Suppressor macrophage treated with lipopolysaccharide for 4 hours (primary cell): ENCODE measurements at regions not wholly inside any gene's neighbourhood (a gene's known extent, or its start where the extent isn't known, plus 50 kb on each side); places are given as distances from the start of the nearest gene placed in this dataset.
"Not testable (repeated sequence)": the region's sequence is repeated elsewhere in the genome, so short reads cannot be mapped to it uniquely, and the experiment has no call there.

Source experiments
- DNase-seq: peaks from one replicate; pipeline ENCODE4 v3.0.0-alpha.2; 2020

DNA sequence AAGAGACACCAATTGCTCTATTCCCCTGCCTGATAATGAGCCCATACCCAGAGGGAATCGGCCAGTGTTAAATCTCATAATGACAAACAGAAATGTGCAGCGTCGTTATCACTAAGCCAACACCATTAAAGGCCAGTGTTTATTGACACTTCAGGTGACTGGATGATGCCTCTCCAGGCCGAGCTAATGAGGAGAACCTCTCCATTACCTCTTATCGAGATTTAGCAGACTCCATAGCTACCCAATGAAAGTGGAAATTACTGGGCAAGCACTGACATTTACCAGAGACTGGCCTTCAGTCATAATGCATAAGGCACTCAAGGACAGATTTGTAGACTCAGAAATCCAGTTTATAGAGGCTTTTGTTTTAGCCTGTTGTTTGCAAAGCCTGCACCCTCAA lies 669.5 kb downstream of the MAFB start:
- DNase-seq, result no peak

DNA sequence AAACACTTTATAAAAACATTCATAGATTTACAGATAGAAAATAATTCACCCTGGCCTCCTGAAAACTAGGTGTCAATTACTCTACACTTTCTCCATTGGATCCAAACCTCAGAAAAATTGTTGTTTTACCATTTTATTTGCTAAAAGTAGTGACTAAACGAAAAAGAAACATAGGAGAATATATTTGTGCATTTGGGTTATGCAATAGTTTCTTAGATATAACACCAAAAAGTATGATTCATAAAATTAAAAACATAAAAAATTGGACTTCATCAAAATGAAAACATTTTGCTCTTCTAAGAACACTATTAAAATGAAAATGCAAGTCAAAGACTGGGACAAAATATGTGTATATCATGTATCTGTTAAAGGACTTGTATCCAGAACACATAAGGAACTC lies 671.3 kb downstream of the MAFB start:
- no peak for DNase-seq

DNA sequence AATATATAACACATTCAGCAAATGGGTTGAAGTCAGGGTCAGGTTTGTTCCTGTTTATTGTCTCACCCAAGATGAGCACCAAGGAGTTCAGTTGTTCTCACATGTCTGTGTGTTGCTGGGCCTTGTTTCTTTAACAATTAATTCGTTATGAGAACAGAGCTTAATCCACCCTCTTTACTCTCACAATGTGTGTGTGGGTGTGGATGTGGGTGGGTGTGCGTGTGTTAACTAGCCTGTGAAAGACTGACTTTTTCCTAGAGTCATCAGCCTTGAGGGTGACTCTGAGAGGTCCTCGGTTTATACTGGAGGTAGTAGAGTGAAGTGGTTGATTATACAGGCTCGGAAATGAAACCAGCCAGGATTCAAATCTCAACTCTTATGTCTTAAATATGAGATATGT lies 672.1 kb downstream of the MAFB start:
- DNase-seq, result no peak

DNA sequence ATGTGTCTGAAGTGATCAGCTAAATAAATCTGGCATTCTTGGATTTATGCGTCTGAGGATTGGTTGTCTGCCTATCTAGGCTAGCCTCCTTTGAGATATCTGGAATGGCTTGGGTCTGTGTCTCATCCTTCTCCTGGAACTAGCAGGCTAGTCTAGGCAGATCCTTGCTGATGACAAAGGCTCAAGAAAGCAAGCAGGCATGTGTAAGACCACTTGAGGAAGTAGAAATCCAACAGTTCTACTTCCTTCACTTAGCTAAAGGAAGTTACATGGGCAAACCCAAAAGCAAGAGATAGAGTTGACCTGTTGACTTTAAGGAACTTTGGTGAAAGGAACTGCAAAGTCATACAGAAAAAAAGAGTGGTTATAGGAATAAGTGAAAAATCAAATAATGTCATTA lies 672.6 kb downstream of the MAFB start:
- peak; percentile 6 for DNase-seq

DNA sequence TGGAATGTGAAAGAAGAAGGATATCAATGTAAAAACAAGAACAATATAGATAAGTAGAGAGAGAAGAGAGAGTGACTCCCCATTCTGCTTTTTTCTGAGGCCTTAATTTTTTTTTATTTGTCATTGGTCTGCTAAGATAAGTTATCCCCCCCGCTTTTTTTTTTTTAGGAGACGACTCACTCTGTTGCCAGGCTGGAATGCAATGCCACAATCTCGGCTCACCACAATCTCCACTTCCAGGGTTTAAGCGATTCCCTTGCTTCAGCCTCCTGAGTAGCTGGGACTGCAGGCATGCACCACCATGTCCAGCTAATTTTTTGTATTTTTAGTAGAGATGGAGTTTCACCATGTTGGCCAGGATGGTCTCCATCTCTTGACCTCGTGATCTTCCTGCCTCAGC lies 677.0 kb downstream of the MAFB start:
- not testable (repeated sequence) for DNase-seq

DNA sequence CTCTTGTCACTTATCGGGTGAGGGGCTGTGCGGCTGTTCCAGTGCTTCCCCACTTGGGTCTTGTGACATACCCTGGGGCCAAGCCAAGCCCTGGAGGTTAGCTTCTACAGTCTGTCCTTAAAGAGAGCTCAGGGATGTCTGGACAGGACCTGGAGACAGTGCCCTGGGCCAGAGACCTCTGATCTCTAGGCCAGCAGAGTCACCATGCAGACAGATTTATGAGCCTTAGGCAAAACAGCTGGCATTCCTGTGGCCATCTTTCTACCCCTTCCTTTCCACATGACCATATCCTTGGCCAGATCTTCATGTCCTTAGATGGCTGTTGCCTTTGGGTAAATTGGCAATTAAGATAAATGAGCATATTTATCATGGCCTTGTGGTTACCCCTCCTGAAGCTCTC lies 678.6 kb downstream of the MAFB start:
- no peak for DNase-seq

DNA sequence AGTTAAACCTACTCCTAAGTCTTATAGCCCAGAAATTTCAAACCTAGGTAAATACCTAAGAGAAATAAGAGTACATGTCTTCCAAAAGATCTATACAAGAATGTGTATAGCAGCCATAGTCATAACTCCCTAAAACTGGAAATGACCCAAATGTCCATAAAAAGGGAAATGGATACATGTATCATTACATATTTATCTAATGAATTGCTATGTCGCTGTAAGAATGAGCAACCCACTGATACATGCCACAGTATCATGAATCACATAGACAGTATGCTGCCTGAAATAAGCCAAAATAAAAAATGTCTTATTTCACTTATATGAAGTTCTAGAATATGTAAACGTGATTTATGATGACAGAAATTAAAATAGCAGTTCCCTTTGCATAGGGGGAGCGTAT lies 679.5 kb downstream of the MAFB start:
- DNase-seq, result no peak

DNA sequence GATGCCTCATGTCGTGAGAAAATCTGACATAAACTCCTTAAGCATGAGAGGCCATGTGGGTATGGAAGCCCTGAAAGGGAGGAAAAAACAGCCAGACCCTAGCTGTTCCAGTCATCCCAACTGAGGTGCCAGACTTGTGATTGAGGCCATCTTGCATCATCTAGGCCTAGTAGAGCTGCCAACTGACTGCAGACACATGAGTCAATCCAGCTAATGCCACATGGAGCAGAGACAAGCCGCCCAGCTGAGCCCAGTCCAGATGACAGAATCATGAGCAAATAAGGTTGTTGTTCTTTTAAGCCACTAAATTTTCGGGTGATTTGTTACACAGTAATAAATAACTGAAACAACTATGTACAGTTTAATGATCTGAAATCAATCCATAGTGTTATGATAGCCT lies 680.9 kb downstream of the MAFB start:
- no peak for DNase-seq

DNA sequence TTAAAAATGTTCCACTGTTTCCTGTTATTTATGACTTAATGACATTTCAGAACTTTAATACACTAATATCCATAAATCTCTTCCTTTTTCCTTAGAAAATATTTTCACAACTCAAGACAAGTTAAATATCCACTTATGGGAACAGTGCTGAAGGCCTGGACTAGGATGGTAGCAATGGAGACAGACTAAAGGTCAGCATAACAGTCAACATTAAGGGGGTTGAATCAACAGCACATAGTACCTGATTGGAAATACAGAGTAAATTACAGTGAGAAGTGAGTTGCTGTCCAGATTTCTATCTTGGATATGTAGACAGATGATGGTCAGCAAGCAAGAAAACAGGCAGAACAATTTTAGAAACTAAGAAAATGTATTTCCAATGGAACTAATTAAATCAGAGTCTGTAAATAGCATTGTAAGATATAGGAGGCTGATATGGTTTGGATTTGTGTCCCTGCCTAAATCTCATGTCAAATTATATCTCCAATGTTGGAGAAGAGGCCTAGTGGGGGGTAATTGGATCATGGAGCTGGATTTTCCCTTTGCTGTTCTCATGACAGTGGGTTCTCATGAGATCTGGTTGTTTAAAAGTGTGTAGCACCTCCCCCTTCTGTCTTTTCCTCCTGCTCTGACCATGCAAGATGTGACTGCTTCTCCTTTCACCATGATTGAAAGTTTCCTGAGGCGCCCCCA lies 682.7 kb downstream of the MAFB start:
- DNase-seq, result no peak

DNA sequence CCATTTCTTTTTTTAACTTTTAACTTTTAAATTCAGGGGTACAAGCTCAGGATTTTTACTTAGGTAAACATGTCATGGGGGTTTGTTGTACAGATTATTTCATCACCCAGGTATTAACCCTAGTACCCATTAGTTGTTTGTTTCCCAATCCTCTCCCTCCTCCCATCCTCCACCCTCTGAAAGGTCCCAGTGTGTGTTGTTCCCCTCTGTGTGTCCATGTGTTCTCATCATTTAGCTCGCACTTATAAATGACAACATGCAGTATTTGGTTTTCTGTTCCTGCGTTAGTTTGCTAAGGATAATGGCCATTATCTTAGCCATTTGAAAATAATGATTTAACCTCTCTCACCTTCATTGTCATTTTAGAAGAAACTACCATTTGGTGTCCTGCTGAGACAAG lies 684.9 kb downstream of the MAFB start:
- DNase-seq, result not testable (repeated sequence)

DNA sequence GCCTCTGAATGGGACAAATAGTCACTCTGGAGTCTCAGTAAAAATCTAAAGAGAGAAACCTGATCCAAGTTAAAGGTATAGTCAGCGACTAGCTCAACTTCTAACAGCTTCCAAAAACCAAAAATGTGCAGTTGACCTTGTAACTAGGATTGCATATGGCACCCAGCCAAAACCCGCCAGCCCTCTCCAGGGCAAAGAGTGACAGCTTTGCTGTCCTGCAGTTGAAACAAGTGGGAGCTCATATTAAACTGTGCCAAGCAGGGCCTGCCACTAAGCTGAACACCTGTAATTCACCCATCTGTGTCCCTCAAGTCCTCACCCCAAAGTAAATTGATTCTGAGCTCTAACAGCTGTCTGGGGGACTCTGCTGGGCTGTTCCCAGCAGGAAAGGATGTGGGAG lies 695.3 kb downstream of the MAFB start:
- DNase-seq, result no peak

DNA sequence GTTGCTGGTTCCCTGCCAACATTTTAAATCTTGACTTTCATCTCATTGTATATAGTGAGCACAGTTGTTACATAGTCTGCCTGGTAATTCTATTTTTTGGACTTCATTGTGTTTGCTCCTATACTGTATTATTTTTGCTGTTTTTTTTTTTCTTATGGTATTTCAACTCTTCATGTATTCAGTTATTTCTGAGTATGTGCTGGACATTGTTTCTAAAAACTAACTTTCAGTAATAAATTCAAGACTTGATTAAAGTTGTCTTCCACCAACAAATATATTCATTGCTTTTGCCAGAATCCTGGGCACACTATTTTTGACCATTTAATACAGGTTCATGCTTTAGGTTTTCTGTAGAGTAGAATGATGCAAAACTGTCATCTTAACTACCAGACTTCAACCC lies 698.3 kb downstream of the MAFB start:
- DNase-seq, result no peak

DNA sequence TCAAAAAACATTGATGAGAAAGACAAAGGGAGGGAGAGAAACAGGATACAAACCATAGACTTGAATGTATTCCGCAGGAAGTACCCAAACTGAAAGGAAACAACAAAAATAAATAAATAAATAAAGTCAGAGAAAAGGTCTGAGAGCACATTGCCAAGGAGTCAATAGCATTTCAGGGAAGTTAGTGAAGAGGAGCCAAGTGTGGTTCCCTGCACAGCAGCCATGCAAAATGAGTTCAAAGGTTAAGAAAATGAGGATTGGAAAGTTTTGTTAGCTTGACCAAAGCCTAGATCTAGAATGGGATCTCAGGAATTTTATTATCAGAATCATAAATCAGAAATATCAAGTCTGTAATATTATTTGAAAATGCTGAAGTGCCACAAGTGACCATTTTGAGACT lies 700.0 kb downstream of the MAFB start:
- DNase-seq, result no peak

DNA sequence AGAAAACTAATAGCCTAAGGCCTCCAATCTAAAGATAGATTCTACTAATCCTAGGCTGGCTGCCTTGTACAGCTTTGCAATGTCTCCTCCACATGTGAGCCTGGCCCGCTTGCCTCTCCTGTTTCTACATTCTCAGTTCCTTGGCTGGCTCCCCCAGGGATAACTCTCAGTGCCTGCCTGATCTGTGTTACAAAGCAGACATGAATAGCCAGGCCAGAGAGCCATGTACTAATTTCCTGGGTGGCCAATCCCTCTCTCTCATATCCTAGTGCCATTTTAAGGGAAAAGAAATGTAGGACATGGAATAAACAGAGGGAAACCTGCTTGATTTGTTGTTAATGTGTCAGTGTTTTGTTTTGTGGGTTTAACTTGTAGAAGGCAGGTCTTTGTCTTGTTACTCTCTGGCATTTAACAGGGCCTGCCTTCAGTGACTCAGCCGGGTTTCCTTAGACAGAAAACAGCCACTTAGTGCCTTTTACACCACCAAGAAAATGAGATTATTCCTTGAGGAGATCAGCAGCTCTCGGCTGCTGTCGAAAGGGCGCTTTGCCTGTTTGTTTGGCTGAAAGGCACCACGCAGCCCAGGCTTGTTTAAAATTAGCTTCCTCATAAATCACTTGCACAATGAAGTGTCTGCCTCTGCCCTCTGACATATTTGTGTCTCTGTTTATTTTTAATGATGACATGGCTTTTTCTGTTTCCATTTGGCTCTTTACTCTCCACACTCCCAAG lies 702.7 kb downstream of the MAFB start:
- peak; percentile 54 for DNase-seq

DNA sequence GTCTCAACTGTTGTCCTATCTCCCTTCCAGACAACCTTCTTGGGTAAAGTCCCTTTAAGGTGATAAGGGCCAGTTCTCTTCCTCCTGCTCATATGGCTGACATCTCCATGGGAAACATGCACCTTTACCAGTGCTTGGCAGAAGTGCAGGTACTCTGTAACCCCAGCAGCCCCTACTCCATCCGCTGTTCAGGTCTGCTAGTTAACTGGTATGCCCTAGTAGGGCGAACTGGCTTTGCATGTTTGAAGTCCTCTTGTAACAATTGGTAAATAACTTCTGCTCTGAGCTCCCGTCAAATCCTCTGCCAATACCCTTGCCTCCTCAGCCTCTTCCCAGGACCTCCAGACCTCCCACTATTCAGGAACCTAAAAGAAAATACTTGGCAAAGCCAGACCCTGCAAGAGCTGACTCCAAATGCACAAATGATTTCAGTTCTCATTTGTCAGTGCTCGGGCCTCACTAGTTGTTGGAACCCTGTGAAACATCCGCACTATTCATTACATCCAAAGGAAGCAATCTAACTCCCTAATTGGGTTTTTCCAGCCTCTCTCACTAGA lies 703.7 kb downstream of the MAFB start:
- DNase-seq, result no peak

DNA sequence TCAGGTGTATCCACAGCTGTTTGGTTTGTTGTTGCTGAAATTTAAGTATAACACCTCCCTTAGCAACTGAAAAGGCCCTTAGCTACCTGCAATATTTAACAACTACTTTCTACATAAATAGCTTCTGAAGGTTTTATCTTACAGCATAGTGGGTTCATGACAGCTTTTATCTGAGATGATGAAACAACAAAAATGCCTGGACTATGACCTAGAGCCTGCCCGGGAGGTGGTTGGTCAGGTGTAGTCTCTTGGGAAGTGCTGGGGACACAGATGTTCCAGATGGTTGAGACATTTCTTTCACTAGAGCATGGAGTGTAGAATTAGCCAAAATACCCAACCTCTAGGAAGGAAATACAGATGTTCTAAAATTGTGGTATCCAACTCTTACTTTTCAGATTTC lies 705.4 kb downstream of the MAFB start:
- no peak for DNase-seq

DNA sequence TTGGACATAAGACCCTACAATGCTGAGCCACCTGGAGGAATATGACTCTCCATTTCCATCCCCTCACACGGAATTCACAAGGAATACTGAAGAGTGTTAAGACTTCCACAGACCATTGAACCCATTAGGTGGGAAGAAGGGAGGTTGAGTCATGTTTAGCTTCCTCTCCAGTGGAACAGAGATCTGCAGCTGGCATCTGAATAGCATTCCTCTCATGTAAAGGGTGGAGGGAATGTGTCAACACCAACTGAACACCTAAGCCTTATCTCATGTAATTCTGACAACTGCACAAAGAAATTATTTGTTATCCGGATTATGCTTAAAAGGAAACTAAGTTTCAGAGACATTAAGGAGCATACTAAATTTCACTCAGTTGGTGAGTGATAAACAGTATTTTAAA lies 705.9 kb downstream of the MAFB start:
- DNase-seq, result no peak

DNA sequence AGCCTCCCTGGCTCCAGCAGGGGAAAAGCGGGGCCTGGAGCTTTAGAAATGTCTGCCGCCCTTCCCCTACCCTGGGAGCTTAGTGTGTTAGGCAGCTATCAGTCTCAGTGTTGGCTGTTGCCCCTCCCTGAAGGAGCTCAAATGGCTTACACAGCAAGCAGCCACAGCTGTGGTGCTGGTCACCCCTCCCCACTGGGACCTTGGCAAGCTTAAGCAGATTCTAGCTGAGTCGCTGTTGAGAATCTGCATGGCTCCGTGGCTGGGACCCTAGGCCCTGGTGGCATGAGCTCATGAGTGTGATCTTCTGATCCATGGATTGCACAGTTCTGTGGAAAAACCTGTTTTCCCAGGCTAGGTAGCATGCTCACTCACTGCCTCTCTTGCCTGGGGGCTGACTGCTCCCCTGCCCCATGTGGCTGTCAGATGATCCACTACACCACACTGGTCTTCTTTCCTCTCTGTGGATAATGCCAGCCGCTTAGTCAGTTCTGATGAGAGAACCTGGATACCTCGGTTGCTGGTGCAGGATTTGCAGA lies 714.0 kb downstream of the MAFB start:
- DNase-seq, result no peak

DNA sequence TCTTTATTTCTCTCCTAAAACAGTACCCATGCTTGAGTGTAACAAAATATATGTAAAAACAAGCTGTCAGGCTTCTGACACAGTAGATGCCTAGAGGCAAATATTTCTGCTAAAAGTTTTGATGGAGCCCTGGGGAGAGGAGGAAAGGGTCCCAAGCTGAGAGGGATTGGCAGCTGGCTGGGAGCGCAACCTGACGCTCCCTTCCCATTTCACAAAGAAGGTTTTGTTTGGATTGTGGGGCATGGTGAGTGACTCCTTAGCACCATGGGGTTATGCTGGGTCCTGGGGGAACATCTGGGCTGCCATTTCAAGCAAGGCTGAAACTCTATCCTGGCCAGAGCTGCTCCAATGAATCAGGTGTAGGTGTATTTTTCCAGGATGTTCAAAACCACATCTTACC lies 720.5 kb downstream of the MAFB start:
- DNase-seq, result no peak

DNA sequence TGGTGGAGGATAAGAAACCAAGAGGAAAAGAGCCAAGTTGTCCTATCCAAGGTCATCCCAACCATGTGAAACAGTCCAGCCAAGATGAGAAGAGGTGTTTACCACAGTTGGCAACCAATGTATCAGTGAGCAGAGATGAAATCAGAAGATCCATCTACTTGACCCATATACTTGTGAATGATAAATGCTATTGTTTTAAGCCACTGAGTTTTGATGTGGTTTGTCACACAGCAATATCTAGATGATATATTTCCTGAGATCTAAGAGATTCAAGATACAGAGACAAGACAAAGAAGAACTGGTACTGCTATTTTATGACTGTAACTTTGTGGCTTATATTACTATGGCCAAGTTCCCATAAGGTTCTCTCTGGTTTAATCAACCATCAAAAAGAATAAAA lies 721.2 kb downstream of the MAFB start:
- no peak for DNase-seq

DNA sequence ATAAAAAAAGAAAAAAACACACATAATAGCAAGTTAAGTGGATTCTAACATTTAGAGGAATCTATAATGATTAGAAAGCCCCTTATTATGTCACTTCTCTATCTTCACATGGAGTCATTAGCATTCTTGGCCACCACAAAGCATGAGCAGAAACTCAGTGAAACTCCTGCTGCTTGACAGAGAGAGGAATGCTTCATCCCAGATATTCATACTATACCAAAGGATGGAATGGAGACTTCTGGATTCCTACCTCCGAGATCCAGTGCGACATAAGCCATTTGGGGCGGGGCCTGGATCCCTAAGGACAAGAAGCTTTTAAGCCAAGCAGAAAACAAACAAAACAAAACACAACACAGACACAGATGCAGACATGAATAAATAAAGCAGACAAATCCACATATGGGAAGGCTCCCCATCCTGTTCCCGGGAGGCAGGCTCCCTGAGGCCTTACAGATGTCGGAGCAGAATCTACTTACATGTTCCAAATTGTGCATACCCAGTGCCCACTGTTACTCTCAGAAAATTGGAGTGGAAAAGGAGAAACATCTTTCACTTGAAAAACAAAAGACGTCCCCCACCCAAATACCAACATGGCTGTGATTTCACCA lies 727.3 kb downstream of the MAFB start:
- DNase-seq, result no peak

DNA sequence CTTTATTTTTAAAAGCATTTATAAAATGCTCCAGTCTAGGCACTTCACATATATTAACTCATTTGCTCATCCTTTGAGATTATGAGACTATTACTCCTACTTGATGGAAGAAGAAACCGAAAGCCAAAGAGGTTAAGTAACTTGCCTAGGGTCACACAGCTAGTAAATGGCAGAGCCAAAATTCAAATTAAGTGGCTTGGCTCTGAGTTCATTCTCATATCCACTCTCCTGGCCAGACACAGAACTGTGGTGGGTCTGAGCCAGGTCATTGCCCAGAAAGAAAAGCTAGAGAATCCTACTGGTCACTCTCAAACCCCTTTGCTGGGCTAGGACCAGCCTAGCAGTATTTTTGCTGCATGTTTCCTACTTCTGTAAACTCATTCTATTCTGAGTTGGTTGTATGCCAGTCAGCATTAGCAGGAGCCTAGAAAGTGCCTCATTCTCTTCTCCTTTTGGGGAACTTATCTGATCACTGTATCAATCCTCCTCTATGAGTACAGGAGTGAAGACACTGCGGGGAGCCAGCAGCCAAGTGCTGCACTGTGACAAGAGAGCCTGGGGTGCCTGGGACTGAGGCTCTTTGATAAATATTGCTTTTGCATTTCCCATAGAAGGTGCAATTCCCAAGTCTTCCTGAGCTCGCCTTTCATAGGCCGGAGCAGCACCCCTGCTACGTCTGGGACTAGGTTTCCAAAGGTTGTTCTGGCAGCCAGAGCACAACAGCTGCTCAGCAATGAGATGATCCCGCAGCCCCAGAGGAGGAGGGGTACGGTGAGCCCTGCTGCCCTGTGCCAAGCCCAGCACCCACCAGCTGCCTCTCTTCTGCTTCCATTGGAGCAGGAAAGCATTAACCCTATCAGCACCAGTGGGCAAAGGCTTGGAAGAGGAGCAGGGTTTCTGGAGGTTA lies 728.3 kb downstream of the MAFB start:
- no peak for DNase-seq

DNA sequence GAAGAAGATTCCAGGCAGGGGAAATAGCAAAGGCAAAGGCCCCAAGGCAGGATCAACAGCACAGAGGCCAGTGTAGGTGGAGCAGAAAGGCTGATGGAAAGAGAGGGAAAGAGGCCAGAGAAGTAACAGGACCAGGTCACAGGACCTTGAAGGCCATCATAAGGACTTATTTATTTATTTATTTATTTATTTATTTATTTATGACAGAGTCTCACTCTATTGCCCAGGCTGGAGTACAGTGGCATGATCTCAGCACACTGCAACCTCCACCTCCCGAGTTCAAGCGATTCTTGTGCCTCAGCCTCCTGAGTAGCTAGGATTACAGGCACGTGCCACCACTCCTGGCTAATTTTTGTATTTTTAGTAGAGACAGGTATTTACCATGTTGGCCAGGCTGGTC lies 731.1 kb downstream of the MAFB start:
- not testable (repeated sequence) for DNase-seq
